Adrenal gland (tissue), 9 donors: ENCODE measurements at regions not wholly inside any gene's neighbourhood (a gene's known extent, or its start where the extent isn't known, plus 50 kb on each side); places are given as distances from the start of the nearest gene placed in this dataset.

Experiments used
- DNase-seq, 7 donors: peaks; one replicate each; pipeline ENCODE4 v3.0.0-alpha.2; 2019 to 2020
- H3K27ac ChIP-seq, 5 donors: fragments of 200-600 bp; sonication (generic) in 4 of 5; 1 replicate in 3 of 5; 2 replicates in 2 of 5; pipeline versions ENCODE4 v1.5.1 to v1.8.0; 2016 to 2020; ENCODE audit warnings: mild to moderate bottlenecking in 1 of 5
- H3K27me3 ChIP-seq: fragments of 200-600 bp; 2 replicates; pipeline ENCODE4 v1.8.0; 2021
- H3K36me3 ChIP-seq, 2 donors: fragments of 200-600 bp; replicated peaks in 1 of 2; 1 replicate in 1 of 2; 2 replicates in 1 of 2; pipeline versions ENCODE4 v1.5.1 to v1.8.0; 2018 to 2022
- H3K4me1 ChIP-seq, 2 donors: fragments of 200-600 bp; replicated peaks in 1 of 2; 1 replicate in 1 of 2; 2 replicates in 1 of 2; pipeline versions ENCODE4 v1.5.1 to v1.8.0; 2018 to 2021
- H3K4me3 ChIP-seq, 4 donors: fragments of 200-600 bp; sonication (generic) in 3 of 4; one replicate each; pipeline ENCODE4 v1.5.1; 2016 to 2018
- H3K9me3 ChIP-seq, 3 donors: fragments of 200-600 bp; sonication (generic) in 1 of 3; replicated peaks in 1 of 3; 1 replicate in 2 of 3; 2 replicates in 1 of 3; pipeline versions ENCODE4 v1.5.1 to v1.8.0; 2016 to 2021
- CTCF ChIP-seq, 6 experiments: fragments of 450-650 bp in 4 of 6; fragments of 200-600 bp in 2 of 6; sonication (generic) in 1 of 6; IDR thresholded peaks; 1 replicate in 5 of 6; 2 replicates in 1 of 6; pipeline versions ENCODE4 v1.5.1 to v1.8.0; 2016 to 2021; ENCODE audit warnings: antibody characterized with exemption in 6 of 6, mild to moderate bottlenecking in 2 of 6, moderate library complexity in 1 of 6
- POLR2A ChIP-seq, 2 donors: fragments of 450-650 bp; IDR thresholded peaks; one replicate each; pipeline ENCODE4 v1.6.1; 2017; ENCODE audit warnings: antibody characterized with exemption in 2 of 2, mild to moderate bottlenecking in 2 of 2, moderate library complexity in 1 of 2
- WGBS, 4 donors: extraction: QIAGEN DNeasy Blood & Tissue Kit in 2 of 4; methylation state at CpG; one replicate each; pipeline versions ENCODE4 v1.1.5 to v1.1.7; 2013 to 2017; 5-methylcytosine and 5-hydroxymethylcytosine counted together
- intact Hi-C, 2 donors: fragments of 100-400 bp; cut with DNase I; formaldehyde crosslinking; loops; one replicate each; pipeline versions ENCODE4 v1.14.1 to v1.15.0; 2022 to 2023
- donor health status: healthy with polysubstance abuse.
- donor health status: Bipolar disorder and iron deficiency.
- donor health status: DM: yes; HTN: yes; CAD: no.
- donor health status: DM: no; HTN: no; CAD: no.
- donor health status: DM: no; HTN: no; CAD: no.

GRCh38 chr6:81003156-81003555, 749.3 kb downstream of the TENT5A start:
- no peaks in the 10 kb centered on the region for H3K9me3 ChIP-seq
- 60 to 68% (median 60%) methylated on average over 2 of the region's 2 CpGs for WGBS, 4 donors
- TF ChIP-seq POLR2A (IDR thresholded peaks at IDR 0.05) = no peak
- no peak for TF ChIP-seq CTCF (IDR thresholded peaks at IDR 0.05)
- no peak for DNase-seq
- no peak overlapping the region for H3K27ac ChIP-seq
- H3K4me3 ChIP-seq = no peak overlapping the region
- H3K36me3 ChIP-seq = no peaks in the 10 kb centered on the region
- intact Hi-C loops = no loop called here
- no peaks in the 10 kb centered on the region for H3K4me1 ChIP-seq
- H3K27me3 ChIP-seq = no peaks in the 10 kb centered on the region

- Histone ChIP-seq H3K4me1 (no peaks in the 10 kb centered on the region), H3K27ac (no peak overlapping the region), H3K27me3 (no peaks in the 10 kb centered on the region), H3K4me3 (no peak overlapping the region), H3K36me3 (no peaks in the 10 kb centered on the region), H3K9me3 (no peaks in the 10 kb centered on the region)
- DNase-seq = no peak
- WGBS, 4 donors = 31 to 38% (median 36%) methylated on average over 1 of the region's 1 CpG
- TF ChIP-seq CTCF (IDR thresholded peaks at IDR 0.05) (no peak), POLR2A (IDR thresholded peaks at IDR 0.05) (no peak)
- intact Hi-C loops = no loop called here
These were observed 750.4 kb downstream of the TENT5A start for GRCh38 chr6:81002126-81002525.

- 51 to 62% (median 58%) methylated on average over 2 of the region's 2 CpGs for WGBS, 4 donors
- Histone ChIP-seq H3K27ac (no peak overlapping the region), H3K4me1 (no peaks in the 10 kb centered on the region), H3K4me3 (no peak overlapping the region), H3K27me3 (no peaks in the 10 kb centered on the region), H3K9me3 (no peaks in the 10 kb centered on the region), H3K36me3 (no peaks in the 10 kb centered on the region)
- intact Hi-C loops = no loop called here
- no peak for DNase-seq
- TF ChIP-seq POLR2A (IDR thresholded peaks at IDR 0.05) (no peak), CTCF (IDR thresholded peaks at IDR 0.05) (no peak)
These were observed 761.2 kb downstream of the TENT5A start for GRCh38 chr6:80991316-80991715.

- 76 to 85% (median 80%) methylated on average over 3 of the region's 3 CpGs for WGBS, 4 donors
- Histone ChIP-seq H3K4me1 (no peaks in the 10 kb centered on the region), H3K36me3 (no peaks in the 10 kb centered on the region), H3K4me3 (no peak overlapping the region), H3K9me3 (no peaks in the 10 kb centered on the region), H3K27me3 (no peaks in the 10 kb centered on the region), H3K27ac (no peak overlapping the region)
- intact Hi-C loops = no loop called here
- no peak for DNase-seq
- TF ChIP-seq POLR2A (IDR thresholded peaks at IDR 0.05) = no peak
- no peak for TF ChIP-seq CTCF (IDR thresholded peaks at IDR 0.05)
These were observed 763.6 kb downstream of the TENT5A start for GRCh38 chr6:80988892-80989291.
